Neutrophil (primary cell): ENCODE measurements at regions not wholly inside any gene's neighbourhood (a gene's known extent, or its start where the extent isn't known, plus 50 kb on each side); places are given as distances from the start of the nearest gene placed in this dataset.

Experiments used
- H3K27ac ChIP-seq: fragments of 200-600 bp; sonication (generic); 2 replicates; pipeline ENCODE4 v1.5.1; 2016; ENCODE audit warnings: mild to moderate bottlenecking, moderate library complexity
- H3K27me3 ChIP-seq: fragments of 200-600 bp; sonication (generic); 2 replicates; pipeline ENCODE4 v1.6.0; 2016; ENCODE audit warnings: mild to moderate bottlenecking
- H3K36me3 ChIP-seq: fragments of 200-600 bp; sonication (generic); 2 replicates; pipeline ENCODE4 v1.5.1; 2017
- H3K4me1 ChIP-seq, 2 experiments: fragments of 200-600 bp in 1 of 2; sonication (generic) in 1 of 2; 1 replicate in 1 of 2; 2 replicates in 1 of 2; pipeline versions ENCODE4 v1.5.1 to v1.6.1; 2013 to 2016; ENCODE audit warnings: low read depth in 1 of 2, low read length in 1 of 2, mild to moderate bottlenecking in 1 of 2, moderate library complexity in 1 of 2; ENCODE audit not compliant: control insufficient read depth in 1 of 2, insufficient read depth in 1 of 2
- H3K4me3 ChIP-seq, 2 experiments: fragments of 200-600 bp in 1 of 2; sonication (generic) in 1 of 2; 1 replicate in 1 of 2; 2 replicates in 1 of 2; pipeline ENCODE4 v1.5.1; 2013 to 2016; ENCODE audit warnings: low read depth in 1 of 2, low read length in 1 of 2, mild to moderate bottlenecking in 1 of 2, moderate library complexity in 1 of 2
- H3K9me3 ChIP-seq: fragments of 200-600 bp; sonication (generic); 2 replicates; pipeline ENCODE4 v1.5.1; 2016
- TF ChIP-seq, protein P1 (sequence below): fragments of 200-600 bp; sonication (generic); IDR thresholded peaks from 2 replicates; pipeline ENCODE4 v1.5.1; 2016; ENCODE audit warnings: antibody characterized with exemption

DNA sequence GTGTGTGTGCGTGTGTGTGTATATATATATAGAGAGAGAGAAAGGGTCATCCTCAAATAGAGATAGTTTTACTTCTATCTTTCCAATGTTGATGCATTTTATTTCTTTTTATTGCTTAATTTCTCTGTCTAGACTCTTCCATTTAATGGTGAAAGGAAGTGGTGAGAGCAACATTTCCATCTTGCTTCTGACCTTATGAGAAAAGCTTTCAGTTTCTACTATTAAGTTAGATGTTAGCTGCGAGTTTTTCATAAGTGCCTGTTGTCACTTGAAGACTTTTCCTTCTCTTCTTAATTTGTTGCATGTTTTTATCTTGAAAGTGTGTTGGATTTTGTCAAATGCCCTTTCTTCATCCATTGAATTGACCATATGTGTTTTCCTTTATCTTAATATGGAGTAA is 304.4 kb upstream of the FAR2 start:
- Histone ChIP-seq H3K4me1 (no peaks in the 10 kb centered on the region), H3K27me3 (no peaks in the 10 kb centered on the region), H3K4me3 (no peak overlapping the region), H3K9me3 (no peaks in the 10 kb centered on the region), H3K36me3 (no peaks in the 10 kb centered on the region), H3K27ac (no peak overlapping the region)
- TF ChIP-seq, protein P1, sequence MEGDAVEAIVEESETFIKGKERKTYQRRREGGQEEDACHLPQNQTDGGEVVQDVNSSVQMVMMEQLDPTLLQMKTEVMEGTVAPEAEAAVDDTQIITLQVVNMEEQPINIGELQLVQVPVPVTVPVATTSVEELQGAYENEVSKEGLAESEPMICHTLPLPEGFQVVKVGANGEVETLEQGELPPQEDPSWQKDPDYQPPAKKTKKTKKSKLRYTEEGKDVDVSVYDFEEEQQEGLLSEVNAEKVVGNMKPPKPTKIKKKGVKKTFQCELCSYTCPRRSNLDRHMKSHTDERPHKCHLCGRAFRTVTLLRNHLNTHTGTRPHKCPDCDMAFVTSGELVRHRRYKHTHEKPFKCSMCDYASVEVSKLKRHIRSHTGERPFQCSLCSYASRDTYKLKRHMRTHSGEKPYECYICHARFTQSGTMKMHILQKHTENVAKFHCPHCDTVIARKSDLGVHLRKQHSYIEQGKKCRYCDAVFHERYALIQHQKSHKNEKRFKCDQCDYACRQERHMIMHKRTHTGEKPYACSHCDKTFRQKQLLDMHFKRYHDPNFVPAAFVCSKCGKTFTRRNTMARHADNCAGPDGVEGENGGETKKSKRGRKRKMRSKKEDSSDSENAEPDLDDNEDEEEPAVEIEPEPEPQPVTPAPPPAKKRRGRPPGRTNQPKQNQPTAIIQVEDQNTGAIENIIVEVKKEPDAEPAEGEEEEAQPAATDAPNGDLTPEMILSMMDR = no peak

DNA sequence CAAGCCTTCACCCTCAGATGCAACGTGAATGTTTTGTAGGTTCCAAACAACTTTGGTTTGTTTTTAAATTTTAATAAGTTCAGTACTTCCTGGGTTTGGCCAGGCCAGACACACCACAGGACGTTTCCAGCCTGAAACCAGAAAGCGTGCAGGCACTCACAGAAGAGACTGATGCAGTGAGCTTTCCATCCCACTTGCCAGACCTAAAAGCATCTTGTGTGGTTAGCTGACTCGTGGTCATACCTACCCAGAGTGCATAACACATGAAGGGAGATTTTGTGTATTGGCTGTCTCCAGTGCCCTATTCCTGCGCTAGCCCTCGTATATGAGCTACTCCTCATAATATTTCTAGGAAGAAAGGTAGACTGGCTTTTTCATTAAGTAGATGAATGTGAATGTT is 297.3 kb upstream of the FAR2 start:
- Histone ChIP-seq H3K27me3 (no peaks in the 10 kb centered on the region), H3K27ac (no peak overlapping the region), H3K36me3 (no peaks in the 10 kb centered on the region), H3K9me3 (no peaks in the 10 kb centered on the region), H3K4me3 (no peak overlapping the region), H3K4me1 (no peaks in the 10 kb centered on the region)
- TF ChIP-seq, protein P1 = no peak

DNA sequence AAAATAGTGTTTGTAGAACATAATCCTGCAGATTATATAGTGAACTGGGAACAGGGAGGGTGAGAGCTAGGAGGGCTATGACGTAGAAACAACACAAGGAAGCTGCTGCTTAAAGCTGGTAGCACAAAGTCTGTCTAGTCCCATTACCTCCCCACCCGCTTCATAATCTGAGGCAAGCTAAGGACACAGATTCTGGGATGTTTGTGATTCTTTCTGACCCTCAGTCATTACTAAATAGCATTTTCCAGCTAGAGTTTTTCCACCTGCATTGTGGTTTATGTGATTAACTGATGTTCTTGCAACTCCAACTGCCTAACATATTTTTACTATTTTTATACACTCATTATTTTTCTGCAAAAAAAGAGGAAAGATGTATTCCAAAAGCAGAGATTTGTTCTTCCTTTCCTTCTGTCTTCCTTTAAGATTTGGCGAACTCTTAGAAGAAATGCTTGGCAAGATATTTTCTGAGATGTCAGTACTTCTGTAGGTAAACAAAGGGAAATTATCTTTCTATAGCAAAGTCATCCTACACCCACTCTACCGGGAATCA is 293.2 kb upstream of the FAR2 start:
- TF ChIP-seq, protein P1 = no peak
- Histone ChIP-seq H3K36me3 (no peaks in the 10 kb centered on the region), H3K27ac (no peak overlapping the region), H3K4me3 (no peak overlapping the region), H3K9me3 (no peaks in the 10 kb centered on the region), H3K4me1 (no peaks in the 10 kb centered on the region), H3K27me3 (no peaks in the 10 kb centered on the region)

DNA sequence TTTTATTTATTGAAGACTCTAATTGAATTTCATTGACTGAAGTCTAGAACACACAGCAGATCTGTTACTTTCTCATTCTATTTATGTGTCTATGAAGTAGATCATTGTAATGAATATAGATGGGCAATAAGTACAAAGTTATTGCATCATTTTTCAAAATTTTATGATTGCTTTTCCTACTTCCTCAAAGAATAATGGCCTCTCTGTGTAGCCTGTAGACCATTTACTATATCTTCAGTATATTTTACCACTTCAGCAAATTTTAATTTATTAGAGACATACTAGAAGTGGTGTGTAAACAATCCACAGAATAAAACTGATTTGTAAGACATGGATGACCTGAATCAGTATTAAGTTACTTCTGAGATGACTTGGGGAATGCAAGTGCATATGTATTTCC is 291.7 kb upstream of the FAR2 start:
- Histone ChIP-seq H3K27ac (no peak overlapping the region), H3K27me3 (no peaks in the 10 kb centered on the region), H3K4me1 (no peaks in the 10 kb centered on the region), H3K36me3 (no peaks in the 10 kb centered on the region), H3K9me3 (no peaks in the 10 kb centered on the region), H3K4me3 (no peak overlapping the region)
- TF ChIP-seq, protein P1 = no peak

DNA sequence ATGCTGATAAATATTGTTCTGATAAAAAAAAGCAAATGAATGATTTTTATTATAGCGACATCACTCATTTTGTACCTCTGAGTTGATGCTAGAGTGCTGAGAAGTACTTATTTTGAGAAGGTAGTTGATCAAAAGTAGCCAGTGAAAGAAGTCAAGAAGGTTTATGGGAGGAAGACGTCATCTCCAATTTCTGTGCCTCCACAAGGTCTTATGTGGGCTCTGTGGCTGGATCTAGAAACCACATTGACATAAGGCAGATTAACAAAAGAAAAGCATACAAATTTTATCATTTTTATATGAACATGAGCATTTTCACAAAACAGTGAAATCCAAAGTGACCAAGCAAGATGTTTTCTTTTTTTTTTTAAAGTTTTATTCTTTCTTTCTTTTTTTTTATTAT is 289.5 kb upstream of the FAR2 start:
- Histone ChIP-seq H3K4me1 (no peaks in the 10 kb centered on the region), H3K36me3 (no peaks in the 10 kb centered on the region), H3K9me3 (no peaks in the 10 kb centered on the region), H3K4me3 (no peak overlapping the region), H3K27me3 (no peaks in the 10 kb centered on the region), H3K27ac (no peak overlapping the region)
- TF ChIP-seq, protein P1 = no peak

DNA sequence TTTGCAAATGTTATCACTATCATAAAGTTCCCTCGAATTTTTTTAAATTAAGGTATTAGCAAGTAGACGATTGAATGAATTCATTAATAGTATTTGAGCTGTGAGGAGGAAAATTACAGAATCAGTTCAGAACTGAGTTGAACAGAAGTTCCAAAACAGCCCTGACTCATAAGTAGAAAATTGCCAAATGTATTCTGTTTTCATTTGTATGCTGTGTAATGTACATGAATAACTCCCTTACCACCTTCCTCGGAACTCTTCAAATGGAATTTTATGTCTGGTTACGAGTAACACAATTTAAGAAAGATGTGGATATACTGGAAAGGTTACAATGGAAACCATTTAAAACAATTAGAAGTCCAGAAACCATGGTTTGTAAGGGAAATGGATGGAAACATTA is 283.3 kb upstream of the FAR2 start:
- no peaks in the 10 kb centered on the region for H3K36me3 ChIP-seq

More for the DNA sequence above, 283.3 kb upstream of the FAR2 start:
- no peaks in the 10 kb centered on the region for H3K27me3 ChIP-seq
- no peak overlapping the region for H3K27ac ChIP-seq
- H3K9me3 ChIP-seq = no peaks in the 10 kb centered on the region
- TF ChIP-seq, protein P1 = no peak
- peaks cover 5 to 8% of the 10 kb centered on the region in 2 experiments for H3K4me1 ChIP-seq
- H3K4me3 ChIP-seq = no peak overlapping the region
